Muscle layer of colon (tissue), 2 donors: ENCODE measurements at regions not wholly inside any gene's neighbourhood (a gene's known extent, or its start where the extent isn't known, plus 50 kb on each side); places are given as distances from the start of the nearest gene placed in this dataset.
"Not testable (repeated sequence)": the region's sequence is repeated elsewhere in the genome, so short reads cannot be mapped to it uniquely, and the experiment has no call there.

Source experiments
- H3K27ac ChIP-seq: one replicate; pipeline ENCODE4 v1.7.0; 2013; ENCODE audit warnings: low read depth, mild to moderate bottlenecking, low read length, moderate library complexity
- H3K27me3 ChIP-seq, 2 donors: one replicate each; pipeline ENCODE4 v1.7.0; 2013; ENCODE audit warnings: low read length in 2 of 2, mild to moderate bottlenecking in 2 of 2; ENCODE audit not compliant: insufficient read depth in 2 of 2, control insufficient read depth in 1 of 2
- H3K36me3 ChIP-seq: one replicate; pipeline ENCODE4 v1.7.0; 2013; ENCODE audit warnings: mild to moderate bottlenecking, low read length; ENCODE audit not compliant: insufficient read depth
- H3K4me1 ChIP-seq: one replicate; pipeline ENCODE4 v1.7.0; 2013; ENCODE audit warnings: mild to moderate bottlenecking, low read length; ENCODE audit not compliant: insufficient read depth
- H3K4me3 ChIP-seq, 2 donors: one replicate each; pipeline ENCODE4 v1.7.0; 2013; ENCODE audit warnings: low read length in 2 of 2, low read depth in 1 of 2, mild to moderate bottlenecking in 1 of 2, moderate library complexity in 1 of 2
- H3K9ac ChIP-seq: one replicate; pipeline ENCODE4 v1.7.0; 2013; ENCODE audit warnings: low read length
- H3K9me3 ChIP-seq: one replicate; pipeline ENCODE4 v1.7.0; 2013; ENCODE audit warnings: mild to moderate bottlenecking, low read length
- donor health status: abdominal sarcoma.
- donor health status: Adenocarcinoma of cecum.

- peak overlapping the region; percentile 44 for H3K27ac ChIP-seq
- no peak overlapping the region for H3K4me3 ChIP-seq
- no peaks in the 10 kb centered on the region for H3K27me3 ChIP-seq
- peaks cover 69% of the 10 kb centered on the region for H3K4me1 ChIP-seq
- H3K36me3 ChIP-seq, result no peaks in the 10 kb centered on the region
- no peaks in the 10 kb centered on the region for H3K9me3 ChIP-seq
- no peak overlapping the region for H3K9ac ChIP-seq
Measured at GRCh38 chr9:94169968-94170367, 85.7 kb downstream of the PTPDC1 start.

- H3K9me3 ChIP-seq, result no peaks in the 10 kb centered on the region
- peaks cover 81% of the 10 kb centered on the region for H3K4me1 ChIP-seq
- peaks cover 25% of the 10 kb centered on the region for H3K36me3 ChIP-seq
- H3K27ac ChIP-seq, result no peak overlapping the region
- no peak overlapping the region for H3K9ac ChIP-seq
- peak overlapping the region in 1 of 2 donors; percentile 15 for H3K4me3 ChIP-seq
- H3K27me3 ChIP-seq, result no peaks in the 10 kb centered on the region
Measured at GRCh38 chr9:94173632-94174031, 85.5 kb upstream of the ZNF169 start.

- H3K4me1 ChIP-seq, result peaks cover 80% of the 10 kb centered on the region
- peaks cover 25% of the 10 kb centered on the region for H3K36me3 ChIP-seq
- H3K4me3 ChIP-seq, result peak overlapping the region in 1 of 2 donors; percentile 1
- no peaks in the 10 kb centered on the region for H3K27me3 ChIP-seq
- H3K27ac ChIP-seq, result no peak overlapping the region
- H3K9ac ChIP-seq, result no peak overlapping the region
- no peaks in the 10 kb centered on the region for H3K9me3 ChIP-seq
Measured at GRCh38 chr9:94174164-94174563, 84.9 kb upstream of the ZNF169 start.

GRCh38 chr9:94175669-94176068 is 83.4 kb upstream of the ZNF169 start:
- peaks cover 71% of the 10 kb centered on the region for H3K4me1 ChIP-seq
- no peak overlapping the region for H3K4me3 ChIP-seq
- H3K9me3 ChIP-seq, result no peaks in the 10 kb centered on the region
- H3K36me3 ChIP-seq, result peaks cover 25% of the 10 kb centered on the region
- H3K27me3 ChIP-seq, result no peaks in the 10 kb centered on the region
- H3K9ac ChIP-seq, result no peak overlapping the region
- H3K27ac ChIP-seq, result no peak overlapping the region

- Histone ChIP-seq H3K36me3 (peaks cover 25% of the 10 kb centered on the region), H3K4me3 (no peak overlapping the region), H3K9me3 (no peaks in the 10 kb centered on the region), H3K4me1 (peaks cover 73% of the 10 kb centered on the region), H3K27me3 (no peaks in the 10 kb centered on the region), H3K9ac (no peak overlapping the region), H3K27ac (no peak overlapping the region)
Measured at GRCh38 chr9:94176608-94177007, 82.5 kb upstream of the ZNF169 start.

- no peaks in the 10 kb centered on the region for H3K27me3 ChIP-seq
- no peaks in the 10 kb centered on the region for H3K9me3 ChIP-seq
- peaks cover 29% of the 10 kb centered on the region for H3K36me3 ChIP-seq
- peaks cover 52% of the 10 kb centered on the region for H3K4me1 ChIP-seq
- no peak overlapping the region for H3K9ac ChIP-seq
- no peak overlapping the region for H3K4me3 ChIP-seq
- H3K27ac ChIP-seq, result no peak overlapping the region
Measured at GRCh38 chr9:94178927-94179326, 80.2 kb upstream of the ZNF169 start.

- Histone ChIP-seq H3K9me3 (no peaks in the 10 kb centered on the region), H3K4me1 (peaks cover 26% of the 10 kb centered on the region), H3K9ac (no peak overlapping the region), H3K27me3 (no peaks in the 10 kb centered on the region), H3K4me3 (no peak overlapping the region), H3K36me3 (peaks cover 22% of the 10 kb centered on the region), H3K27ac (no peak overlapping the region)
Measured at GRCh38 chr9:94181408-94182181, 77.5 kb upstream of the ZNF169 start.

- H3K36me3 ChIP-seq, result peaks cover 13% of the 10 kb centered on the region
- H3K27me3 ChIP-seq, result no peaks in the 10 kb centered on the region
- no peaks in the 10 kb centered on the region for H3K9me3 ChIP-seq
- no peak overlapping the region for H3K9ac ChIP-seq
- no peak overlapping the region for H3K27ac ChIP-seq
- peaks cover 18% of the 10 kb centered on the region for H3K4me1 ChIP-seq
- no peak overlapping the region for H3K4me3 ChIP-seq
Measured at GRCh38 chr9:94182532-94182931, 76.6 kb upstream of the ZNF169 start.

- Histone ChIP-seq H3K9ac (no peak overlapping the region), H3K27ac (no peak overlapping the region), H3K27me3 (no peaks in the 10 kb centered on the region)
Measured at GRCh38 chr9:94183240-94183999, 75.7 kb upstream of the ZNF169 start.

GRCh38 chr9:94188246-94188645 is 70.9 kb upstream of the ZNF169 start:
- Histone ChIP-seq H3K27ac (no peak overlapping the region), H3K4me1 (no peaks in the 10 kb centered on the region), H3K36me3 (peaks cover 9% of the 10 kb centered on the region), H3K9me3 (no peaks in the 10 kb centered on the region), H3K27me3 (no peaks in the 10 kb centered on the region), H3K9ac (no peak overlapping the region), H3K4me3 (no peak overlapping the region)

More at GRCh38 chr9:94183240-94183999, 75.7 kb upstream of the ZNF169 start:
- Histone ChIP-seq H3K4me3 (no peak overlapping the region), H3K4me1 (peaks cover 18% of the 10 kb centered on the region), H3K9me3 (no peaks in the 10 kb centered on the region), H3K36me3 (peaks cover 9% of the 10 kb centered on the region)

GRCh38 chr9:94191706-94192105 is 67.4 kb upstream of the ZNF169 start:
- not testable (repeated sequence) for H3K27ac ChIP-seq, H3K4me3 ChIP-seq, H3K4me1 ChIP-seq, H3K9me3 ChIP-seq, H3K9ac ChIP-seq, H3K27me3 ChIP-seq, H3K36me3 ChIP-seq
